ENCODE measurements at regions not wholly inside any gene's neighbourhood (a gene's known extent, or its start where the extent isn't known, plus 50 kb on each side); places are given as distances from the start of the nearest gene placed in this dataset. TPM values are rescaled to one million over a fixed set of nuclear protein-coding genes. Genes with fewer than 3 reads are reported as not detected.

GRCh38 chr2:211241891-211242290 lies 685.5 kb downstream of the CPS1 start:
- no peak for DNase-seq

GRCh38 chr2:211247751-211248150 lies 691.4 kb downstream of the CPS1 start:
- no peak for DNase-seq

- no peak for DNase-seq
Observed at GRCh38 chr2:211248841-211249240, 692.4 kb downstream of the CPS1 start.

GRCh38 chr2:211251016-211251415 lies 694.6 kb downstream of the CPS1 start:
- DNase-seq: no peak

- DNase-seq: no peak
Observed at GRCh38 chr2:211258646-211259335, 702.4 kb downstream of the CPS1 start.

GRCh38 chr2:211259831-211260476 lies 703.6 kb downstream of the CPS1 start:
- DNase-seq: no peak

- no peak for DNase-seq
Observed at GRCh38 chr2:211270257-211270656, 713.9 kb downstream of the CPS1 start.

- DNase-seq: no peak
Observed at GRCh38 chr2:211281430-211282073, 725.2 kb downstream of the CPS1 start.

GRCh38 chr2:211302676-211303075 lies 746.3 kb downstream of the CPS1 start:
- DNase-seq: no peak

- no peak for DNase-seq
Observed at GRCh38 chr2:211306929-211307328, 750.5 kb downstream of the CPS1 start.

Small RNA genes in the stretch of these regions (small RNA-seq; reads per million reads assigned to genes)
- not detected for gene AC013404.1 (ENCODE audit: low replicate concordance)

Data from skin of body (tissue), 2 donors.